LNCaP clone FGC (cell line): ENCODE measurements at regions not wholly inside any gene's neighbourhood (a gene's known extent, or its start where the extent isn't known, plus 50 kb on each side); places are given as distances from the start of the nearest gene placed in this dataset.

ENCODE experiments used
- DNase-seq: peaks from one replicate; pipeline ENCODE4 v3.0.0-alpha.2; 2011; ENCODE audit warnings: low read depth
- H3K4me3 ChIP-seq: 2 replicates; pipeline ENCODE4 v1.5.1; 2011; ENCODE audit warnings: mild to moderate bottlenecking, low read depth, low read length, control low read depth
- CTCF ChIP-seq: IDR thresholded peaks from 2 replicates; pipeline ENCODE4 v1.5.1; 2012; ENCODE audit warnings: mild to moderate bottlenecking; ENCODE audit not compliant: control insufficient read depth, insufficient read depth; ENCODE audit errors: extremely low read depth

GRCh38 chr12:107558141-107558815 lies 127.3 kb upstream of the PWP1 start:
- no peak for DNase-seq
- no peak overlapping the region for H3K4me3 ChIP-seq
- TF ChIP-seq CTCF = no peak

- no peak overlapping the region for H3K4me3 ChIP-seq
- TF ChIP-seq CTCF = no peak
- DNase-seq = no peak
Measured at GRCh38 chr12:107558816-107559382, 126.7 kb upstream of the PWP1 start.

DNA sequence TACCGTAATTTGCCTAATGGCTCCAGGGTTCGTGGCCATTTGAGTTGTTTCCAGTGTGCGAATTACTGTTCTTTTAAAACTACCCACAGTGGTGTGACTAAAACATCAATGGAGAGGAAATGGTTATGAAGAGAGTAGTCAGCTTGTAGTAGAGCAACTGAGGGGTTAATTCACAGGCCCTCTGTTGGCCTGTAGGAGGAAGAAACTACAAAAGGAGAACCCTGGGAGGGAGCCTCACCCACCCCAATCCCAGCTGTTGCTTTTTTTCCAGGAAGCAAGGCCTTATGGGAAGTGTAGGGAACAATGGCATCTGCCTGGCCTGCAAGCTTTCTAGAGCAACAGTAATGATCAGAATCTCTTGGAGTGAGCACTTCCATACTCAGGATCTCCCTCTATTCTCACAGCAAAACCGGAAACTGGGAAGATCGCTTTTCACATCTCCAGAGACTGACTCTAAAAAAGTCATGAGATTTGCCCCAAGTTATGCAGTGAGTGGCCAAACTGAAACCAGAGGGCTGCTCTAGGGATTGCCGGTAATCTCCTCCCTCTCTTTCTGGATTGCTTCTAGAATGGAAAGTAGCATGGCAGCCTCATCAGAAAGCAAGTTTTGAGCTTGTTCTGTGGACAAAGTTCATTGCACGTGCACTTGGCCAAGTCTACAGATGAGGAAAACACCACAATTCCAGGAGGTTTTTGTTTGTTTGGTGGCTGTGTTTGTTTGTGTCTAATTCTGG lies 125.3 kb upstream of the PWP1 start:
- TF ChIP-seq CTCF = no peak
- H3K4me3 ChIP-seq = no peak overlapping the region
- no peak for DNase-seq

- no peak for TF ChIP-seq CTCF
- H3K4me3 ChIP-seq = no peak overlapping the region
- DNase-seq = no peak
Measured at GRCh38 chr12:107560899-107561285, 124.7 kb upstream of the PWP1 start.

- H3K4me3 ChIP-seq = no peak overlapping the region
- TF ChIP-seq CTCF = peak; percentile 63
- peak; percentile 14 for DNase-seq
Measured at GRCh38 chr12:107564946-107565345, 120.7 kb upstream of the PWP1 start.

- H3K4me3 ChIP-seq = no peak overlapping the region
- TF ChIP-seq CTCF = no peak
- DNase-seq = no peak
Measured at GRCh38 chr12:107565551-107565950, 120.0 kb upstream of the PWP1 start.
